K562 (cell line): ENCODE measurements at regions not wholly inside any gene's neighbourhood (a gene's known extent, or its start where the extent isn't known, plus 50 kb on each side); places are given as distances from the start of the nearest gene placed in this dataset.

Experiments used
- ZNF232 ChIP-seq: sonication (generic); formaldehyde crosslinking; IDR thresholded peaks from 2 replicates; pipeline ENCODE4 v1.8.0; 2022; ENCODE audit warnings: mild to moderate bottlenecking, missing genetic modification reagents
- TF ChIP-seq, protein P1 (sequence below): sonication (generic); formaldehyde crosslinking; IDR thresholded peaks from 2 replicates; pipeline ENCODE4 v1.8.1; 2022; ENCODE audit warnings: missing genetic modification reagents
- TF ChIP-seq, protein P2 (sequence below), 3 experiments: IDR thresholded peaks in 2 of 3; conservative IDR thresholded peaks in 1 of 3; 2 replicates each; pipeline ENCODE4 v1.5.1; 2011 to 2012; ENCODE audit warnings: low read length in 3 of 3, mild to moderate bottlenecking in 3 of 3, control low read depth in 2 of 3, improper control_type of control experiment in 1 of 3, inconsistent platforms in 1 of 3, low read depth in 1 of 3, mixed read lengths in 1 of 3, moderate library complexity in 1 of 3; ENCODE audit not compliant: insufficient read depth in 2 of 3

DNA sequence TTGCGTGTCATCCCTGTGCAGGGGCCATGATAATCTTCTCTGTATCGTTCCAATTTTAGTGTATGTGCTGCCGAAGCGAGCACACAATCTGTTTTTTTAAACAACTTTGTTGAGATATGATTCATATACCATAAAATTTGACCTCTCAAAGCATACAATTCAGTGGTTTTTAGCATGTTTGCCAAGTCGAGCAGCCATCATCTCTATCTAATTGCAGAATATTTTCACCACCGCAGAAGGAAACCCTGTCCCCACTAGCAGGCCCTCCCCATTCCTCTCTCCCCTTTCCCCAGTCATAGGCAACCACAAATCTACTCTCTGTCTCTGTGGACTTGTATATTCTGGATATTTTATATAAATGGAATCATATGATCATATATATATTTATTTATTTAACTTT, 78.7 kb upstream of the TINAGL1 start:
- no peak for TF ChIP-seq ZNF232 (CRISPR knock-in tag)
- TF ChIP-seq, protein P1, sequence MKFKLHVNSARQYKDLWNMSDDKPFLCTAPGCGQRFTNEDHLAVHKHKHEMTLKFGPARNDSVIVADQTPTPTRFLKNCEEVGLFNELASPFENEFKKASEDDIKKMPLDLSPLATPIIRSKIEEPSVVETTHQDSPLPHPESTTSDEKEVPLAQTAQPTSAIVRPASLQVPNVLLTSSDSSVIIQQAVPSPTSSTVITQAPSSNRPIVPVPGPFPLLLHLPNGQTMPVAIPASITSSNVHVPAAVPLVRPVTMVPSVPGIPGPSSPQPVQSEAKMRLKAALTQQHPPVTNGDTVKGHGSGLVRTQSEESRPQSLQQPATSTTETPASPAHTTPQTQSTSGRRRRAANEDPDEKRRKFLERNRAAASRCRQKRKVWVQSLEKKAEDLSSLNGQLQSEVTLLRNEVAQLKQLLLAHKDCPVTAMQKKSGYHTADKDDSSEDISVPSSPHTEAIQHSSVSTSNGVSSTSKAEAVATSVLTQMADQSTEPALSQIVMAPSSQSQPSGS, result no peak
- TF ChIP-seq, protein P2, sequence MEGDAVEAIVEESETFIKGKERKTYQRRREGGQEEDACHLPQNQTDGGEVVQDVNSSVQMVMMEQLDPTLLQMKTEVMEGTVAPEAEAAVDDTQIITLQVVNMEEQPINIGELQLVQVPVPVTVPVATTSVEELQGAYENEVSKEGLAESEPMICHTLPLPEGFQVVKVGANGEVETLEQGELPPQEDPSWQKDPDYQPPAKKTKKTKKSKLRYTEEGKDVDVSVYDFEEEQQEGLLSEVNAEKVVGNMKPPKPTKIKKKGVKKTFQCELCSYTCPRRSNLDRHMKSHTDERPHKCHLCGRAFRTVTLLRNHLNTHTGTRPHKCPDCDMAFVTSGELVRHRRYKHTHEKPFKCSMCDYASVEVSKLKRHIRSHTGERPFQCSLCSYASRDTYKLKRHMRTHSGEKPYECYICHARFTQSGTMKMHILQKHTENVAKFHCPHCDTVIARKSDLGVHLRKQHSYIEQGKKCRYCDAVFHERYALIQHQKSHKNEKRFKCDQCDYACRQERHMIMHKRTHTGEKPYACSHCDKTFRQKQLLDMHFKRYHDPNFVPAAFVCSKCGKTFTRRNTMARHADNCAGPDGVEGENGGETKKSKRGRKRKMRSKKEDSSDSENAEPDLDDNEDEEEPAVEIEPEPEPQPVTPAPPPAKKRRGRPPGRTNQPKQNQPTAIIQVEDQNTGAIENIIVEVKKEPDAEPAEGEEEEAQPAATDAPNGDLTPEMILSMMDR (IDR thresholded peaks at IDR 0.05 in 2 of 3, conservative IDR thresholded peaks at IDR 0.05 in 1 of 3; ENCODE audit: insufficient read depth in 2 of 3, low read depth in 1 of 3, low read length in 3 of 3), result no peak
